GM18909 (cell line): ENCODE measurements at regions not wholly inside any gene's neighbourhood (a gene's known extent, or its start where the extent isn't known, plus 50 kb on each side); places are given as distances from the start of the nearest gene placed in this dataset.
A peak's percentile ranks its signal among the peaks of the same experiment; 100 is the strongest.

ENCODE experiments used
- ATAC-seq: cut with Tn5 transposase; IDR thresholded peaks from one replicate; pipeline ENCODE4 v1.9.1; 2021; ENCODE audit warnings: mild to moderate bottlenecking; ENCODE audit not compliant: unreplicated experiment, poor library complexity

- ATAC-seq: no peak
These were observed 100.7 kb upstream of the THY1 start for GRCh38 chr11:119523539-119524157.

GRCh38 chr11:119522609-119523008 is 99.6 kb upstream of the THY1 start:
- no peak for ATAC-seq

- ATAC-seq: no peak
These were observed 98.6 kb upstream of the THY1 start for GRCh38 chr11:119521551-119521950.

- ATAC-seq: no peak
These were observed 98.0 kb upstream of the THY1 start for GRCh38 chr11:119520966-119521365.

- no peak for ATAC-seq
These were observed 97.4 kb upstream of the THY1 start for GRCh38 chr11:119520400-119520799.

- ATAC-seq: no peak
These were observed 96.8 kb upstream of the THY1 start for GRCh38 chr11:119519796-119520195.

- no peak for ATAC-seq
These were observed 96.1 kb upstream of the THY1 start for GRCh38 chr11:119518746-119519730.

- ATAC-seq: no peak
These were observed 92.9 kb upstream of the THY1 start for GRCh38 chr11:119515771-119516400.

- no peak for ATAC-seq
These were observed 90.8 kb upstream of the THY1 start for GRCh38 chr11:119513806-119514170.

- no peak for ATAC-seq
These were observed 90.3 kb upstream of the THY1 start for GRCh38 chr11:119513131-119513805.

- no peak for ATAC-seq
These were observed 89.4 kb upstream of the THY1 start for GRCh38 chr11:119512369-119512768.

- no peak for ATAC-seq
These were observed 88.8 kb upstream of the THY1 start for GRCh38 chr11:119511614-119512306.

GRCh38 chr11:119509969-119510401 is 87.0 kb upstream of the THY1 start:
- peak; percentile 81 for ATAC-seq

GRCh38 chr11:119509282-119509841 is 86.4 kb upstream of the THY1 start:
- ATAC-seq: no peak

GRCh38 chr11:119506436-119506835 is 83.5 kb upstream of the THY1 start:
- ATAC-seq: no peak

- ATAC-seq: no peak
These were observed 82.9 kb upstream of the THY1 start for GRCh38 chr11:119505861-119506260.

- no peak for ATAC-seq
These were observed 82.1 kb upstream of the THY1 start for GRCh38 chr11:119505071-119505470.

- no peak for ATAC-seq
These were observed 81.4 kb upstream of the THY1 start for GRCh38 chr11:119504371-119504770.

GRCh38 chr11:119501777-119502405 is 78.9 kb upstream of the THY1 start:
- ATAC-seq: no peak
